Breast epithelium (tissue), 4 donors: ENCODE measurements at regions not wholly inside any gene's neighbourhood (a gene's known extent, or its start where the extent isn't known, plus 50 kb on each side); places are given as distances from the start of the nearest gene placed in this dataset.

Experiments used
- DNase-seq, 2 donors: peaks; one replicate each; pipeline ENCODE4 v3.0.0-alpha.2; 2019; ENCODE audit warnings: low spot score in 2 of 2
- H3K27ac ChIP-seq, 2 donors: fragments of 200-600 bp; sonication (generic) in 1 of 2; one replicate each; pipeline ENCODE4 v1.5.1; 2016 to 2019; ENCODE audit warnings: mild to moderate bottlenecking in 1 of 2
- H3K27me3 ChIP-seq, 2 donors: fragments of 200-600 bp; sonication (generic) in 1 of 2; one replicate each; pipeline versions ENCODE4 v1.5.1 to v1.6.0; 2017 to 2019; ENCODE audit warnings: control low read depth in 1 of 2, mild to moderate bottlenecking in 1 of 2
- H3K36me3 ChIP-seq: fragments of 200-600 bp; one replicate; pipeline ENCODE4 v1.5.1; 2019
- H3K4me1 ChIP-seq, 2 donors: fragments of 200-600 bp; sonication (generic); one replicate each; pipeline ENCODE4 v1.5.1; 2016 to 2019; ENCODE audit warnings: control low read depth in 1 of 2
- H3K4me3 ChIP-seq, 3 donors: fragments of 200-600 bp; sonication (generic); 1 replicate in 2 of 3; 2 replicates in 1 of 3; pipeline ENCODE4 v1.5.1; 2016 to 2019; ENCODE audit warnings: mild to moderate bottlenecking in 3 of 3, moderate library complexity in 2 of 3
- H3K9me3 ChIP-seq, 2 donors: fragments of 200-600 bp; sonication (generic) in 1 of 2; one replicate each; pipeline ENCODE4 v1.5.1; 2016 to 2019; ENCODE audit warnings: control low read depth in 1 of 2
- POLR2A ChIP-seq: fragments of 450-650 bp; IDR thresholded peaks from one replicate; pipeline ENCODE4 v1.6.1; 2016; ENCODE audit warnings: antibody characterized with exemption, mild to moderate bottlenecking, moderate library complexity
- POLR2AphosphoS5 ChIP-seq, 3 donors: sonication (generic); formaldehyde crosslinking; IDR thresholded peaks; one replicate each; pipeline ENCODE4 v1.6.1; 2017; ENCODE audit warnings: antibody characterized with exemption in 3 of 3
- intact Hi-C: fragments of 100-400 bp; cut with DNase I; formaldehyde crosslinking; loops from one replicate; pipeline ENCODE4 v1.15.1; 2023; ENCODE audit warnings: low total_unique reads
- TF ChIP-seq, protein P1 (sequence below), 3 donors: fragments of 450-650 bp; IDR thresholded peaks; one replicate each; pipeline ENCODE4 v1.5.1; 2016 to 2017; ENCODE audit warnings: antibody characterized with exemption in 3 of 3, mild to moderate bottlenecking in 3 of 3, moderate library complexity in 3 of 3

DNA sequence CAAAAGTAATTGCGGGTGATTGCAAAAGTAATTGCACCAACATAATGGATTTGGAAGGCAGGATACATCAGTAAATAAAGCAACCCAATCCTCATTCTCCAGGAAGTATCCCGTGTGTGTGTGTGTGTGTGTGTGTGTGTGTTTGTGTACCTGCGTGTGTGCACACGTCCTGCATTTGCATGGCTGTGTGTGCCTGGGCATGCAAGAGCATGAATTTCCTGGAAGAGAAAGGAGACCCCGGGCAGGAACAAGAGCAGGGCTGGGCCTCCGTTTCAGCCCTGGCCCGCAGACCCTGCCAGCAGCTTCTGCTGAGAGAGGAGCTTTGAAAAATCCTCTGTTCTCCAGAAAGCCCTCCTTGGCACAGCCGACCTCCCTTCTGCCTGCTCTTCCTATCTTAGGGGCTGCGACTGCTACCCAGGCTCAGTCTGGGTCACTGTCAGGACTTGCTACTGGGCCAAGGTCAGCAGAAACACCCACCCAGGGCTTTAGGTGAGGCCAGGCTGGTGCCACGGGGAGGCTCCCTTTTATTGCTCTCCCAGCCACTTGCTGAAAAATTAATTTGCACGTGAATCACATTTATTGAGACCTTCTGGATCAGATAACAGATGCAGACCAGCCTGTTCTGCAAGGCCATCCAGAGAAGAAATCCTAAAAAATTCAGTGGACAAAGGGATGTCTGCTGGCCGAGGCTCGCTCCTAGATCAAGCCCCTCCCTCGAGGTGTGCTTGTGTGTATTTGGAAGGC lies 258.3 kb downstream of the ZNF536 start:
- Histone ChIP-seq H3K9me3 (no peaks in the 10 kb centered on the region), H3K27ac (no peak overlapping the region), H3K4me3 (no peak overlapping the region), H3K4me1 (no peaks in the 10 kb centered on the region), H3K27me3 (no peaks in the 10 kb centered on the region), H3K36me3 (no peaks in the 10 kb centered on the region)
- TF ChIP-seq, protein P1, sequence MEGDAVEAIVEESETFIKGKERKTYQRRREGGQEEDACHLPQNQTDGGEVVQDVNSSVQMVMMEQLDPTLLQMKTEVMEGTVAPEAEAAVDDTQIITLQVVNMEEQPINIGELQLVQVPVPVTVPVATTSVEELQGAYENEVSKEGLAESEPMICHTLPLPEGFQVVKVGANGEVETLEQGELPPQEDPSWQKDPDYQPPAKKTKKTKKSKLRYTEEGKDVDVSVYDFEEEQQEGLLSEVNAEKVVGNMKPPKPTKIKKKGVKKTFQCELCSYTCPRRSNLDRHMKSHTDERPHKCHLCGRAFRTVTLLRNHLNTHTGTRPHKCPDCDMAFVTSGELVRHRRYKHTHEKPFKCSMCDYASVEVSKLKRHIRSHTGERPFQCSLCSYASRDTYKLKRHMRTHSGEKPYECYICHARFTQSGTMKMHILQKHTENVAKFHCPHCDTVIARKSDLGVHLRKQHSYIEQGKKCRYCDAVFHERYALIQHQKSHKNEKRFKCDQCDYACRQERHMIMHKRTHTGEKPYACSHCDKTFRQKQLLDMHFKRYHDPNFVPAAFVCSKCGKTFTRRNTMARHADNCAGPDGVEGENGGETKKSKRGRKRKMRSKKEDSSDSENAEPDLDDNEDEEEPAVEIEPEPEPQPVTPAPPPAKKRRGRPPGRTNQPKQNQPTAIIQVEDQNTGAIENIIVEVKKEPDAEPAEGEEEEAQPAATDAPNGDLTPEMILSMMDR (IDR thresholded peaks at IDR 0.05) = no peak
- TF ChIP-seq POLR2A (no peak), POLR2AphosphoS5 (IDR thresholded peaks at IDR 0.05) (no peak)
- no peak for DNase-seq
- intact Hi-C loops = no loop called here

DNA sequence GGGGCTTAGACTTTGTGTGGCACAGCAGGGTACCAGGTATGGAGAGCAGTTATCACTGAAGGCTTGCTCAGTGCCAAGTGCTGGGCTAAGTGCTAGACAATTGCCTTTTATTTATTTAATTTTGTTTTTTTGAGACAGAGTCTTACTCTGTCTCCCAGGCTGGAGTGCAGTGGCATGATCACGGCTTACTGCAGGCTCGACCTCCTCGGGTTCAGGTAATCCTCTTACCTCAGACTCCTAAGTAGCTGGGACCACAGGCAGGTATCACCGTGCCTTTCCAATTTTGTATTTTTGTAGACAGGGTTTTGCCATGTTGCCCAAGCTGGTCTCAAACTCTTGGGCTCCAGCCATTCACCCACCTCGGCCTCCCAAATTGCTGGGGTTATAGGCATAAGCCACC lies 256.9 kb downstream of the ZNF536 start:
- Histone ChIP-seq H3K9me3 (peaks cover 0 to 1% of the 10 kb centered on the region in 2 donors), H3K36me3 (no peaks in the 10 kb centered on the region), H3K4me3 (no peak overlapping the region), H3K4me1 (no peaks in the 10 kb centered on the region), H3K27me3 (no peaks in the 10 kb centered on the region), H3K27ac (no peak overlapping the region)
- intact Hi-C loops = no loop called here
- no peak for DNase-seq
- TF ChIP-seq POLR2AphosphoS5 (IDR thresholded peaks at IDR 0.05) (no peak), POLR2A (no peak)
- TF ChIP-seq, protein P1 (IDR thresholded peaks at IDR 0.05) = no peak

DNA sequence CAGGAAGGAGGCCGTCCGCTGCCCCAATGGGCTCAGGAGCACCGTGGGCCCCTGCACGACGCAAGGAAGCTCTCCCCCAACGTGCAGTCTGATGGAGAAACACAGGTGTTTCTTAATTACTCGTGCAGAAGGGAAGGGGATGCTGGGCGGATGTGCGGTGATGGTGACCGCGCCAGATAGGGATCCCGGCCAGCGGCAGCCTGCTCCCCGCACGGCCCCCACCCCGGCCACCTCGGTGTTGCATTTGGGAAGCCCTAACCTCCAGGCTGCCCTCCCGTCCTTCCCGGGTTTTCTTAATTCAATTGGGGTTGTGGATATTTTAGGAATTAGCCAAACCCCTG lies 254.4 kb downstream of the ZNF536 start:
- peaks cover 4 to 13% of the 10 kb centered on the region in 2 donors for H3K9me3 ChIP-seq
- DNase-seq = no peak
- intact Hi-C loops = no loop called here

DNA sequence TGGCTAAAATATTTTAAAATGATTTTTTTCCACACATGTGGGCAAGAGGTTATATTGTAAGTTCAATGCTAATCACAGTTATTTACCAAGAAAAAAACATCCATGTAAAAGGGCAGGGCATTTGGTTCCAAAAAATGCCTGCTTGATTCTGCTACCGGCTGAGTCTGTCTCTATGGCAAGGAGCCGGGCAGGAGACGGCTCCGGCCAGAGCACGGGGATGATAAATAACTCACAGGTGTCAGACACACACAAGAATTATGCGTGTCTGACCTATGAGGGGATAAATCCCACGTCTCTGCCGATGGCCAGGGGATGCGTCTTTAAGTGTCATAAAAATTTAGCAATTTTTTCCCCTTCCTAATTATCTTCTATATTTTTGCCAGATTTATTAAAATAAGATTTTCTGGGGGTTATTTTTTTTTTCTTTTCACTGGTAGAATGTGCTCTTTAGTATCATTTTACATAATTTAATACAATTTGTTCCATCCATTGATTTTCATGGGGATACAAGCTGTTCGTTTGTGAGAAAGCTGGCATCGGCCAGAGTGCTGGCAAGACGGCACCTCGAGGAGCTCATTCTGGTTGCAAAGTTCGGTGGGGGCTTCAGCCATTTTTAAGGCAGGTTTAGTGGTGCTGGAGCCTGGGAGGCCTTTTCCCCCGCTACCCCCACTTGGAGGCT lies 253.9 kb downstream of the ZNF536 start:
- no peaks in the 10 kb centered on the region for H3K27me3 ChIP-seq
- H3K27ac ChIP-seq = no peak overlapping the region
- peaks cover 4 to 13% of the 10 kb centered on the region in 2 donors for H3K9me3 ChIP-seq
- TF ChIP-seq, protein P1 (IDR thresholded peaks at IDR 0.05) = no peak
- no peak for TF ChIP-seq POLR2AphosphoS5 (IDR thresholded peaks at IDR 0.05)
- no peak for TF ChIP-seq POLR2A
- no peaks in the 10 kb centered on the region for H3K4me1 ChIP-seq
- no peaks in the 10 kb centered on the region for H3K36me3 ChIP-seq
- H3K4me3 ChIP-seq = no peak overlapping the region
- intact Hi-C loops = no loop called here
- no peak for DNase-seq

More for the DNA sequence above, 254.4 kb downstream of the ZNF536 start:
- no peak for TF ChIP-seq POLR2A
- TF ChIP-seq POLR2AphosphoS5 (IDR thresholded peaks at IDR 0.05) = no peak
- TF ChIP-seq, protein P1 (IDR thresholded peaks at IDR 0.05) = no peak
- Histone ChIP-seq H3K27ac (no peak overlapping the region), H3K27me3 (no peaks in the 10 kb centered on the region), H3K4me1 (no peaks in the 10 kb centered on the region), H3K4me3 (no peak overlapping the region), H3K36me3 (no peaks in the 10 kb centered on the region)

DNA sequence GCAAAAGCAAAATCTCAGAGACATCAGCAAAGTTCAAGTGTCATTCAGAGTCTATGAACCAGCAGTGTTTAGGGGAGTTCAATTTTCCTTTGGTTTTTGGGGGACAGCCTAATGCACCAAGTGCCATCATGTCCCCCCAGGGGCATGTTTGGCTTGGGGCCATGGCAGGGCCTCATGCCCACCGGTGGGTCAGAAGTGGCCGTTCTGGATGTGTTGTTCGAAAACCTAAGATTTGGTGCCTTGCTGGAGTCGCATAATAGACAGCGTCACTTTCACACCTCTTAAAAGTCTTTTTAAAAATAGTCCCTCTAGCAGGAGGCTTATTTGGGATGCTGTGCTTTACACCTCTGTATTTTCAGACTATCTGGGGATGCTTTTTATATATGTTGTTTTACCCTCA lies 250.1 kb downstream of the ZNF536 start:
- H3K27ac ChIP-seq = no peak overlapping the region
- H3K9me3 ChIP-seq = peaks cover 4 to 13% of the 10 kb centered on the region in 2 donors
- TF ChIP-seq, protein P1 (IDR thresholded peaks at IDR 0.05) = no peak
- no peak for TF ChIP-seq POLR2AphosphoS5 (IDR thresholded peaks at IDR 0.05)
- no peak for TF ChIP-seq POLR2A
- H3K27me3 ChIP-seq = no peaks in the 10 kb centered on the region
- H3K4me1 ChIP-seq = no peaks in the 10 kb centered on the region
- DNase-seq = no peak
- H3K36me3 ChIP-seq = no peaks in the 10 kb centered on the region
- intact Hi-C loops = no loop called here
- H3K4me3 ChIP-seq = no peak overlapping the region
